H1 (cell line): ENCODE measurements at regions not wholly inside any gene's neighbourhood (a gene's known extent, or its start where the extent isn't known, plus 50 kb on each side); places are given as distances from the start of the nearest gene placed in this dataset.

Experiments
- JUN ChIP-seq: IDR thresholded peaks from 2 replicates; pipeline ENCODE4 v1.6.1; 2011; ENCODE audit warnings: low read depth, mild to moderate bottlenecking, improper control_type of control experiment, low read length
- KDM4A ChIP-seq: IDR thresholded peaks from one replicate; pipeline ENCODE4 v1.7.1; 2012; ENCODE audit warnings: low read depth, mild to moderate bottlenecking, moderate library complexity, low read length, inconsistent platforms; ENCODE audit not compliant: severe bottlenecking
- RFX5 ChIP-seq: IDR thresholded peaks from 2 replicates; pipeline ENCODE4 v1.6.1; 2011; ENCODE audit warnings: low read depth, low read length, improper control_type of control experiment, borderline replicate concordance

- TF ChIP-seq KDM4A (no peak), RFX5 (no peak), JUN (no peak)
These were observed 80.9 kb upstream of the GALNT5 start (continued) for GRCh38 chr2:157176602-157177001.
